Gastroesophageal sphincter (tissue), 3 donors: ENCODE measurements at regions not wholly inside any gene's neighbourhood (a gene's known extent, or its start where the extent isn't known, plus 50 kb on each side); places are given as distances from the start of the nearest gene placed in this dataset.

Experiments used
- CTCF ChIP-seq, 4 experiments: fragments of 200-600 bp in 2 of 4; fragments of 450-650 bp in 2 of 4; sonication (generic) in 1 of 4; IDR thresholded peaks; one replicate each; pipeline ENCODE4 v1.5.1; 2017 to 2019; ENCODE audit warnings: antibody characterized with exemption in 4 of 4, mild to moderate bottlenecking in 2 of 4, moderate library complexity in 2 of 4
- EP300 ChIP-seq: sonication (generic); formaldehyde crosslinking; IDR thresholded peaks from one replicate; pipeline ENCODE4 v1.6.1; 2017; ENCODE audit warnings: antibody characterized with exemption, mild to moderate bottlenecking
- POLR2A ChIP-seq, 2 donors: fragments of 450-650 bp; IDR thresholded peaks; one replicate each; pipeline ENCODE4 v1.6.1; 2017; ENCODE audit warnings: antibody characterized with exemption in 2 of 2, mild to moderate bottlenecking in 2 of 2, moderate library complexity in 1 of 2
- POLR2AphosphoS5 ChIP-seq: sonication (generic); formaldehyde crosslinking; IDR thresholded peaks from one replicate; pipeline ENCODE4 v1.6.1; 2017; ENCODE audit warnings: antibody characterized with exemption

DNA sequence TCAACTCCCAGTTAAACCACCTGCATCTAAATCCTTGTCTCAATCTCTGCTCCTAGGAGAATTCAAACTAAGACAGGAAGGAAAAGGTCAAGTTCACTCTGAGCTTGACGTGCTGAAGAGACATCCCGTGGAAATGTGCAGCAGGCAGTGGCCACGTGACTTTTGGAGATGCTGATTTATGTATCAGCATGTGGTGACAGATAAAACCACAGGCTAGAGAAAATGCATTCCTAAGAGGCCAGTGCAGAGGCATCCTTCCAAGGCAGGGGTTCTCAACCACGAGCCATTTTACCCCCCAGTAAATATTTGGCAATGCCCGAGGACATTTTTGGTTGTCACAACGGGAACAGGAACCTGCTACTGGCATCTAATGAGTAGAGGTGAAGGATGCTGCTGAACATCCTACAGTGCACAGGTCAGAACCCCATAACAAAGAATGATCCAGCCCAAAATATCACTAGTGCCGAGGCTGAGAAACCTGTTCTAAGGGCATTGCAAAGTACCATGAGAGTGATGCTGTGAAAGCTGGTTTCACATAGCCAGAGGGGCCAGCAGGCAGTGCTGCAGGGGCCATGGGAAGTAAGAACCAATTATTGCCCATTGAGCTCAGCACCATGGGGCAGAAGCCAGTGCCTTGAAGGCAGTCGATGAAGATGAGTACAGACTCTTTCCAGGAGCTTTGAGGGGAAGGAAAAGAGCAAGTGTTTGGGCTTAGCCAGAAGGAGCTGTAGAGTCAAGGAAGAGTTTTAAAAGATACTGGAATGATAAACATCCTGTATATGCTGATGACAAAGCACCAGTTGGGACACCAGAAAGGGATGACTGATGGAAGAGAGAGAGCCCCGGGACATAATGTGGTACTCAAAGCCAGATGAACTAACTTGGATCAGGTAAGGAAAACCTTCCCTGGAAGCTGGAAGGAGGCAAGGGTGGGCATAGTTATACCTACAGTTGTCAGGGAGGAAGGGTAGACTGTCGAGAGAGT is 174.6 kb downstream of the HAUS1 start:
- TF ChIP-seq CTCF (IDR thresholded peaks at IDR 0.05) (no peak), POLR2A (IDR thresholded peaks at IDR 0.05) (no peak), EP300 (no peak), POLR2AphosphoS5 (no peak)
